HFF-Myc (cell line): ENCODE measurements at regions not wholly inside any gene's neighbourhood (a gene's known extent, or its start where the extent isn't known, plus 50 kb on each side); places are given as distances from the start of the nearest gene placed in this dataset.
"Not testable (repeated sequence)": the region's sequence is repeated elsewhere in the genome, so short reads cannot be mapped to it uniquely, and the experiment has no call there.

ENCODE experiments used
- DNase-seq: peaks from one replicate; pipeline ENCODE4 v3.0.0-alpha.2; 2011; ENCODE audit warnings: low read depth; ENCODE audit errors: extremely low read depth
- H3K4me3 ChIP-seq: replicated peaks from 2 replicates; pipeline ENCODE4 v1.5.1; 2011; ENCODE audit warnings: low read depth, mild to moderate bottlenecking, control low read depth, low read length
- TF ChIP-seq, protein P1 (sequence below): IDR thresholded peaks from 2 replicates; pipeline ENCODE4 v1.5.1; 2012; ENCODE audit warnings: mild to moderate bottlenecking, low read depth, low read length, control low read depth; ENCODE audit errors: missing control alignments

DNA sequence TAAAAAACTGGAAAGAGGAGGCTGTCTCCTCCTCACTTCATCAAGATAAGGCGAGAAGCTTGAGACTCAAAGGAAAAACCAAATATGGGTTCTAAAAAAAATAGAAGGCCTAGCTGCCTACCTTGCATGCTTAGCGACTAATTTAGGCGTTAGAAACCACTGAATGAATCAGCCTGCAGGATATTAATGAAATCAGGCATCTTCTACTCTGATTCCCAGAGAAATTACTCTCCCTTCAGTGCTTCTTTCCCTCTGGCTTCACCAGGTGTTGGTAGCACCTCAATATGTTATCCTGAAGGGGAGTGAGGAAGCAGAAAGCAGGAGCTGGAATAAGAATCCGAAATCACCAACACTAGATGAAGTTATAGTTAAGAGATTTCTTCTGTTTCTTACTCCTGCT lies 749.8 kb upstream of the NRXN1 start:
- H3K4me3 ChIP-seq = no peak overlapping the region
- DNase-seq = no peak
- TF ChIP-seq, protein P1, sequence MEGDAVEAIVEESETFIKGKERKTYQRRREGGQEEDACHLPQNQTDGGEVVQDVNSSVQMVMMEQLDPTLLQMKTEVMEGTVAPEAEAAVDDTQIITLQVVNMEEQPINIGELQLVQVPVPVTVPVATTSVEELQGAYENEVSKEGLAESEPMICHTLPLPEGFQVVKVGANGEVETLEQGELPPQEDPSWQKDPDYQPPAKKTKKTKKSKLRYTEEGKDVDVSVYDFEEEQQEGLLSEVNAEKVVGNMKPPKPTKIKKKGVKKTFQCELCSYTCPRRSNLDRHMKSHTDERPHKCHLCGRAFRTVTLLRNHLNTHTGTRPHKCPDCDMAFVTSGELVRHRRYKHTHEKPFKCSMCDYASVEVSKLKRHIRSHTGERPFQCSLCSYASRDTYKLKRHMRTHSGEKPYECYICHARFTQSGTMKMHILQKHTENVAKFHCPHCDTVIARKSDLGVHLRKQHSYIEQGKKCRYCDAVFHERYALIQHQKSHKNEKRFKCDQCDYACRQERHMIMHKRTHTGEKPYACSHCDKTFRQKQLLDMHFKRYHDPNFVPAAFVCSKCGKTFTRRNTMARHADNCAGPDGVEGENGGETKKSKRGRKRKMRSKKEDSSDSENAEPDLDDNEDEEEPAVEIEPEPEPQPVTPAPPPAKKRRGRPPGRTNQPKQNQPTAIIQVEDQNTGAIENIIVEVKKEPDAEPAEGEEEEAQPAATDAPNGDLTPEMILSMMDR = no peak

DNA sequence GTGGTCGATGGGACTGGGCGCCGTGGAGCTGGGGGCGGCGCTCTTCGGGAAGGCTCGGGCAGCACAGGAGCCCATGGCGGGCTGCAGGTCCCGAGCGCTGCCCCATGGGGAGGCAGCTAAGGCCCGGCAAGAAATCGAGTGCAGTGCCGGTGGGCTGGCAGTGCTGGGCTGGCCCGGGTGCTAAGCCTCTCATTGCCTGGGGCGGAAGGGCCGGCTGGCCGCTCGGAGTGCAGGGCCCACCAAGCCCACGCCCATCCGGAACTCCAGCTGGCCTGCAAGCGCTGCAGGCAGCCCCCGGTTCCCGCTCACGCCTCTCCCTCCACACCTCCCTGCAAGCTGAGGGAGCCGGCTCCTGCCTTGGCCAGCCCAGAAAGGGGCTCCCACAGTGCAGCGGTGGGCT lies 748.4 kb upstream of the NRXN1 start:
- DNase-seq = no peak
- no peak overlapping the region for H3K4me3 ChIP-seq
- TF ChIP-seq, protein P1 = no peak

DNA sequence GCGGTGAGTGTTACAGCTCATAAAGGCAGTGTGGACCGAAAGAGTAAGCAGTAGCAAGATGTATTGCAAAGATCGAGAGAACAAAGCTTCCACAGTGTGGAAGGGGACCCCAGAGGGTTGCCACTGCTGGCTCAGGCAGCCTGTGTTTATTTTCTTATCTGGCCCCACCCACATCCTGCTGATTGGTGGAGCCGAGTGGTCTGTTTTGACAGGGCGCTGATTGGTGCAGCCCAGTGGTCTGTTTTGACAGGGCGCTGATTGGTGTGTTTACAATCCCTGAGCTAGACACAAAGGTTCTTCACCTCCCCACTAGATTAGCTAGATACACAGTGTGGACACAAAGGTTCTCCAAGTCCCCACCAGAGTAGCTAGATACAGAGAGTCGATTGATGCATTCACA lies 747.8 kb upstream of the NRXN1 start:
- not testable (repeated sequence) for H3K4me3 ChIP-seq, DNase-seq

DNA sequence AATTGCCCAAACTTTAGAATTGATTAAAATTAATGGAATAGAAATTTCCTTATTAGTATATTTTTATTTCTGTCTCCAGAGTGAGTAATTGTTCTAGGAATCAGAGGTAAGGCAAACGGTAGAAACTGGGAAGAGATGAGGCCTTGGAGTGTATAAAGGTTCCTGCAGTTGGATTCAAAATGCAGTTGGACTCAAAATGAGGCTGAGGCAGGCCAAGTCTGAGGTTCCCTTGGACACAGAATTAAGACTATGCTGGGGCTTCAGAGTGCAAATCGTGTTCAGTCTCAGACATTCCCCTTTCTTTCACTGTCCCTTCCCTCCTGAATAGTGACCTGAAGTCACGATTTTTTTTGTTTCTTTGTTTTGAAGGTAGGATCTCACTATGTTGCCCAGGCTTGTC lies 746.9 kb upstream of the NRXN1 start:
- H3K4me3 ChIP-seq = no peak overlapping the region
- TF ChIP-seq, protein P1 = no peak
- no peak for DNase-seq

DNA sequence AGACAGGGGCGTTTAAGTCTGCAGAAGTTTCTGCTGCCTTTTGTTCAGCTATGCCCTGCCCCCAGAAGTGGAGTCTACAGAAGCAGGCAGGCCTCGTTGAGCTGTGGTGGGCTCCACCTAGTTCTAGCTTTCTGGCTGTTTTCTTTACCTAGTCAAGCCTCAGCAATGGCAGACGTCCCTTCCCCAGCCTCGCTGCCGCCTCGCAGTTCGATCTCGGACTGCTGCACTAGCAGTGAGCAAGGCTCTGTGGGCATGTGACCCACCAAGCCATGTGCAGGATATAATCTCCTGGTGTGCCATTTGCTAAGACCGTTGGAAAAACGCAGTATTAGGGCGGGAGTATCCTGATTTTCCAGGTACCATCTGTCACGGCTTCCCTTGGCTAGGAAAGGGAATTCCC lies 742.7 kb upstream of the NRXN1 start:
- DNase-seq, H3K4me3 ChIP-seq: not testable (repeated sequence)

DNA sequence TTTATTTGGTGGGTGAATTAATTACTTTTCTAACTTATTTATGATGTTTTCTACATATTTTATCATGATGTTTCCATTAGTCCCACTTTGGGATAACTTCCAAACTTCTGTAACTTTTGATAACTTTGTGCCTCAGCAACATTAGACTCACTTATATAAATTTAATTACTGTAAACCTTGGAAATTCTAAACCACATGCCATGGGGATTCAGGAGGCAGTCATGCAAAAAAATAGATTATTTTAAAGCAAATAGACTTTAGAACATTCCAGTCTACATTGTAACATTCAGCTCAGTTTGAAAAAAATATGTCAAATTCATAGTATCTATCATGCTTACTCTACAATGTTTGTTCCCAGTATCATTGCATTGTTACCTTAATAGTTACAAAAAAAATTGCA lies 728.5 kb upstream of the NRXN1 start:
- TF ChIP-seq, protein P1 = no peak
- DNase-seq = no peak
- H3K4me3 ChIP-seq = no peak overlapping the region

DNA sequence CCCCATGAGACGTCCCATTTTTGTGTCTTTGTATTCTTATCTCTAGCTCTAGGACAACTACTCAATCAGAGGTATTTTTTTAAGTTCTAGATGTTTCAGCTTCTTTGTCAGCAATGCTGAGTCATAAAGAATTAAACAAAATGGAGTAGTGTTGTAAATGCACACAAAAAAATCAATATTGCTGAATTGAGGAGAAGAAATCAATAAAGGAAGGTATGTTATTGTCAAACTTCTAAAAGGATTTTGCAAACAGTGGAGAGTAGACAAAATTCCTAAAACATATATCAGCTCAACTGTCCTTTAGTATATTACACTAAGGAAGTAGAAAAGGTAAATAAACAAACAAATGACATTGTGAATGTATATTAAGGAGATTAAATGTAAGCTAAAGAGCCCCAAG lies 726.1 kb upstream of the NRXN1 start:
- DNase-seq = no peak
- H3K4me3 ChIP-seq = no peak overlapping the region
- TF ChIP-seq, protein P1 = no peak

DNA sequence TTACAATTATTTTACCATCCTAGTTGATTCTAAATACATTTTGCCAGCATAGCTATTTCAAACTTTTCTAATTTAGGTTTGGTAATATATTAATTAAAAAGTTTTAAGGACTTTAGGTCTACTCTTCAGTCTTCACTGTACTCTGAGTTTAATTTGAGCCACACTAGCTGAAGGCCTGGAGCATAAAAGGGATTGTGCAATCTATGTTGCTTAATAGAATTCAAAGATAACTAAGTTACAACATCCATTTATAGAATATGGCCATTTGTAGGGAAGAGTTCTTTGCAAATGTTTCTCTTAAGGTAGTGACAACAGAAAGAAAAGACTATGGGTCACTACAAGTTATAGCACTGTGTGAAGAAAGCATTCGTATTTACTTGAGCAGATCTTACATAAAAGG lies 702.2 kb upstream of the NRXN1 start:
- no peak for DNase-seq
- TF ChIP-seq, protein P1 = no peak

More for the DNA sequence above, 702.2 kb upstream of the NRXN1 start:
- no peak overlapping the region for H3K4me3 ChIP-seq
